Fibroblast of the aortic adventitia (primary cell): ENCODE measurements at regions not wholly inside any gene's neighbourhood (a gene's known extent, or its start where the extent isn't known, plus 50 kb on each side); places are given as distances from the start of the nearest gene placed in this dataset.
"Not testable (repeated sequence)": the region's sequence is repeated elsewhere in the genome, so short reads cannot be mapped to it uniquely, and the experiment has no call there.

Experiments
- DNase-seq: peaks from one replicate; pipeline ENCODE4 v3.0.0-alpha.2; 2010; ENCODE audit warnings: low read depth
- H3K4me3 ChIP-seq: 2 replicates; pipeline ENCODE4 v1.5.1; 2011; ENCODE audit warnings: low read depth, mild to moderate bottlenecking, control low read depth, low read length, moderate library complexity
- TF ChIP-seq, protein P1 (sequence below): IDR thresholded peaks from 2 replicates; pipeline ENCODE4 v1.5.1; 2011; ENCODE audit warnings: mild to moderate bottlenecking, low read length, control low read depth, inconsistent platforms; ENCODE audit not compliant: insufficient read depth

- peak; percentile 48 for DNase-seq
- H3K4me3 ChIP-seq, result no peak overlapping the region
- TF ChIP-seq, protein P1, sequence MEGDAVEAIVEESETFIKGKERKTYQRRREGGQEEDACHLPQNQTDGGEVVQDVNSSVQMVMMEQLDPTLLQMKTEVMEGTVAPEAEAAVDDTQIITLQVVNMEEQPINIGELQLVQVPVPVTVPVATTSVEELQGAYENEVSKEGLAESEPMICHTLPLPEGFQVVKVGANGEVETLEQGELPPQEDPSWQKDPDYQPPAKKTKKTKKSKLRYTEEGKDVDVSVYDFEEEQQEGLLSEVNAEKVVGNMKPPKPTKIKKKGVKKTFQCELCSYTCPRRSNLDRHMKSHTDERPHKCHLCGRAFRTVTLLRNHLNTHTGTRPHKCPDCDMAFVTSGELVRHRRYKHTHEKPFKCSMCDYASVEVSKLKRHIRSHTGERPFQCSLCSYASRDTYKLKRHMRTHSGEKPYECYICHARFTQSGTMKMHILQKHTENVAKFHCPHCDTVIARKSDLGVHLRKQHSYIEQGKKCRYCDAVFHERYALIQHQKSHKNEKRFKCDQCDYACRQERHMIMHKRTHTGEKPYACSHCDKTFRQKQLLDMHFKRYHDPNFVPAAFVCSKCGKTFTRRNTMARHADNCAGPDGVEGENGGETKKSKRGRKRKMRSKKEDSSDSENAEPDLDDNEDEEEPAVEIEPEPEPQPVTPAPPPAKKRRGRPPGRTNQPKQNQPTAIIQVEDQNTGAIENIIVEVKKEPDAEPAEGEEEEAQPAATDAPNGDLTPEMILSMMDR, result no peak
These were observed 335.8 kb upstream of the SFRP2 start for GRCh38 chr4:154124539-154125255.

GRCh38 chr4:154123897-154124296 is 335.0 kb upstream of the SFRP2 start:
- no peak for DNase-seq
- TF ChIP-seq, protein P1, result no peak
- no peak overlapping the region for H3K4me3 ChIP-seq

- TF ChIP-seq, protein P1, result no peak
- no peak for DNase-seq
- no peak overlapping the region for H3K4me3 ChIP-seq
These were observed 331.9 kb upstream of the SFRP2 start for GRCh38 chr4:154120690-154121345.

DNA sequence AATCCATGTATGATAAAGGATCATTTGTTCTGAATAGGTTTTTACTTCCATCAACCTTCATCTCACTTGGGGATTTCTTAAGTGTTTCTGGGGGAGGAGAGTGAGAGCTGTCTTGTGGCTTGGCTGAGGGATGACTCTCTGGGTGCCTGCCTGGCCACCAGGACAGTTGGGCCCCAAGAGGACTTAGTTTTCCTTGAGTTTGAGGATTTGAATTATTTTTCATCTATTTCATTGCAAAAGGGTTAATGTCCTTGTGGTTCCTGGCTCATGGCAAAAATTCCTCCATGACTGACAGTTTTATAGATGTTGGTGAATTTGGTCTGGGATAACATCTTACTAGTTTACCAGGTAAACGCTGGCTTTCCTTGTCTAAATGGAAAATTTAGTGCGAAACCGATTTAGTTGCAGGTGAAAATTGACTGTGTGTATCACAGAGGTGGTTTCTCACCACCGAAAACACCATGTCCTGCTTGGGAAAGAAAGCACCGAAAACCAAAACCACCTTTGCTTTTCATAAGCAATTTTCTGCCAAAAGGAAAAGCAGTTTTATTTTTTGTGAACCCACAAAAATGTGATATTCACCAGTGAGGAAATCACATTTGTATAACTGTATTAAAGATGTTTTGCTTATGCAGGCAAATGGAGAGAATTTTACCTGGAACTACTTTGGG is 331.3 kb upstream of the SFRP2 start:
- H3K4me3 ChIP-seq, result no peak overlapping the region
- no peak for DNase-seq
- TF ChIP-seq, protein P1, result no peak

GRCh38 chr4:154119317-154119716 is 330.4 kb upstream of the SFRP2 start:
- no peak overlapping the region for H3K4me3 ChIP-seq
- no peak for DNase-seq
- TF ChIP-seq, protein P1, result peak; percentile 21

DNA sequence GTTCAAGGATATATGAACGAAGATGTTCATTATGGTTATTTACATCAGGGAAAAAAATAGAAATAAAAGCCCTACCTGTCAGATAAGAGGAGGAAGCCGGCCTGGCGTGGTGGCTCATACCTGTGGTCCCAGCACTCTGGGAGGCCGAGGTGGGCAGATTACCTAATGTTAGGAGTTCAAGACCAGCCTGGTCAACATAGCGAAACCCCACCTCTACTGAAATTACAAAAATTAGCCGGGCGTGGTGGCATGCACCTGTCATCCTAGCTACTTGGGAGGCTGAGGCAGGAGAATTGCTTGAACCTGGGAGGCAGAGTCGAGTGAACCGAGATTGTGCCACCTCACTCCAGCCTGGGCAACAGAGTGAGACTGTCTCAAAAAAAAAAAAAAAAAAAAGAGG is 328.8 kb upstream of the SFRP2 start:
- DNase-seq, result not testable (repeated sequence)

GRCh38 chr4:154107337-154107736 is 318.5 kb upstream of the SFRP2 start:
- no peak overlapping the region for H3K4me3 ChIP-seq
- no peak for DNase-seq
- TF ChIP-seq, protein P1, result no peak

More for the DNA sequence above, 328.8 kb upstream of the SFRP2 start:
- not testable (repeated sequence) for H3K4me3 ChIP-seq
